ENCODE measurements at regions not wholly inside any gene's neighbourhood (a gene's known extent, or its start where the extent isn't known, plus 50 kb on each side); places are given as distances from the start of the nearest gene placed in this dataset.

- TF ChIP-seq IRF3 (IDR thresholded peaks at IDR 0.05) (no peak), SMARCA5 (IDR thresholded peaks at IDR 0.05) (no peak), MYC (IDR thresholded peaks at IDR 0.05; ENCODE audit: insufficient read depth, insufficient read length, insufficient replicate concordance, low read length, severe bottlenecking) (no peak), RAD21 (IDR thresholded peaks at IDR 0.05; ENCODE audit: insufficient read depth, low read depth, low read length) (no peak), CREB1 (IDR thresholded peaks at IDR 0.05; ENCODE audit: low read depth) (no peak), POLR2AphosphoS2 (IDR thresholded peaks at IDR 0.05; ENCODE audit: low read depth, low read length) (no peak), JUNB (IDR thresholded peaks at IDR 0.05) (no peak), CTCF (IDR thresholded peaks at IDR 0.05 in 2 of 3, conservative IDR thresholded peaks at IDR 0.05 in 1 of 3; ENCODE audit: control insufficient read depth in 2 of 3, extremely low read depth in 1 of 3, insufficient read depth in 1 of 3, low read depth in 3 of 3, low read length in 3 of 3) (no peak), PAX5 (IDR thresholded peaks at IDR 0.05; ENCODE audit: borderline replicate concordance, low read depth, low read length) (no peak), SREBF2 (IDR thresholded peaks at IDR 0.05; ENCODE audit: low read length) (no peak)
These were observed 113.6 kb upstream of the CYYR1 start for GRCh38 chr21:26686705-26687104.

Data from GM12878 (cell line).